AML-193 (cell line): ENCODE measurements at regions not wholly inside any gene's neighbourhood (a gene's known extent, or its start where the extent isn't known, plus 50 kb on each side); places are given as distances from the start of the nearest gene placed in this dataset.

Experiments used
- DNase-seq, 2 experiments: peaks; one replicate each; lab custom pipeline; 2025; lab: John Stamatoyannopoulos, UW

- DNase-seq: no peak
These were observed 157.5 kb downstream of the SCP2D1 start for GRCh38 chr20:18971121-18971520.

- no peak for DNase-seq
These were observed 158.0 kb downstream of the SCP2D1 start for GRCh38 chr20:18971574-18971973.

GRCh38 chr20:18972251-18972876 lies 158.8 kb downstream of the SCP2D1 start:
- DNase-seq: no peak

GRCh38 chr20:18973529-18974173 lies 160.1 kb downstream of the SCP2D1 start:
- no peak for DNase-seq

- no peak for DNase-seq
These were observed 161.1 kb downstream of the SCP2D1 start for GRCh38 chr20:18974660-18975059.

- no peak for DNase-seq
These were observed 163.9 kb downstream of the SCP2D1 start for GRCh38 chr20:18977441-18977840.

- no peak for DNase-seq
These were observed 164.7 kb downstream of the SCP2D1 start for GRCh38 chr20:18978311-18978710.

GRCh38 chr20:18979132-18979531 lies 165.5 kb downstream of the SCP2D1 start:
- no peak for DNase-seq

GRCh38 chr20:18981962-18982539 lies 168.5 kb downstream of the SCP2D1 start:
- DNase-seq: no peak

GRCh38 chr20:18983796-18984195 lies 170.2 kb downstream of the SCP2D1 start:
- no peak for DNase-seq

- DNase-seq: no peak
These were observed 170.9 kb downstream of the SCP2D1 start for GRCh38 chr20:18984238-18985200.

- no peak for DNase-seq
These were observed 172.0 kb downstream of the SCP2D1 start for GRCh38 chr20:18985551-18985950.

GRCh38 chr20:18986146-18986830 lies 172.7 kb downstream of the SCP2D1 start:
- DNase-seq: no peak

GRCh38 chr20:18986895-18987580 lies 173.5 kb downstream of the SCP2D1 start:
- DNase-seq: no peak

- DNase-seq: no peak
These were observed 174.3 kb downstream of the SCP2D1 start for GRCh38 chr20:18987781-18988360.

GRCh38 chr20:18988701-18989100 lies 175.1 kb downstream of the SCP2D1 start:
- no peak for DNase-seq

GRCh38 chr20:18989736-18990474 lies 176.3 kb downstream of the SCP2D1 start:
- no peak for DNase-seq

GRCh38 chr20:18991012-18991411 lies 177.4 kb downstream of the SCP2D1 start:
- no peak for DNase-seq

- no peak for DNase-seq
These were observed 178.8 kb downstream of the SCP2D1 start for GRCh38 chr20:18992418-18992817.

GRCh38 chr20:18995455-18995854 lies 181.9 kb downstream of the SCP2D1 start:
- no peak for DNase-seq
